ENCODE measurements at regions not wholly inside any gene's neighbourhood (a gene's known extent, or its start where the extent isn't known, plus 50 kb on each side); places are given as distances from the start of the nearest gene placed in this dataset.

GRCh38 chr9:113755433-113755832 lies 120.7 kb upstream of the ZNF618 start:
- in situ Hi-C loops (cut with MboI; ENCODE audit: low pct_unique_long_range_greater_than_20kb in 2 of 9, low sequenced_read_pairs in 9 of 9, unreplicated experiment in 9 of 9) = loop anchor here in 1 of 9 experiments (25.0 kb wide), 1 partner anchor 282 kb away; no protein-coding TSS in a partner anchor
- H3K4me3 ChIP-seq = no peak overlapping the region
- H3K27ac ChIP-seq = no peak overlapping the region
- WGBS, 10 experiments = 57 to 93% (median 81%) methylated on average over 2 to 4 of the region's 4 CpGs; no CpG with 5 or more reads in 3 of the 10 experiments
- peaks cover 3 to 8% of the 10 kb centered on the region in 2 donors for H3K4me1 ChIP-seq (replicated peaks in 1 of 2)
- no peak for ATAC-seq (replicated peaks in 6 of 8)

GRCh38 chr9:113756476-113757192 lies 119.5 kb upstream of the ZNF618 start:
- Histone ChIP-seq H3K4me3 (no peak overlapping the region), H3K4me1 (replicated peaks in 1 of 2) (peaks cover 3 to 8% of the 10 kb centered on the region in 2 donors), H3K27ac (no peak overlapping the region)
- in situ Hi-C loops (cut with MboI; ENCODE audit: low pct_unique_long_range_greater_than_20kb in 2 of 9, low sequenced_read_pairs in 9 of 9, unreplicated experiment in 9 of 9) = loop anchor here in 1 of 9 experiments (25.0 kb wide), 1 partner anchor 281 kb away; no protein-coding TSS in a partner anchor
- 60 to 100% (median 88%) methylated on average over 1 to 3 of the region's 3 CpGs; no CpG with 5 or more reads in 6 of the 10 experiments for WGBS, 10 experiments
- peak in 1 of 8 experiments; percentile 41 for ATAC-seq (replicated peaks in 6 of 8)

- in situ Hi-C loops (cut with MboI; ENCODE audit: low pct_unique_long_range_greater_than_20kb in 2 of 9, low sequenced_read_pairs in 9 of 9, unreplicated experiment in 9 of 9) = loop anchor here in 1 of 9 experiments (25.0 kb wide), 1 partner anchor 274 kb away; no protein-coding TSS in a partner anchor
- Histone ChIP-seq H3K27ac (no peak overlapping the region), H3K4me1 (replicated peaks in 1 of 2) (no peaks in the 10 kb centered on the region), H3K4me3 (no peak overlapping the region)
- ATAC-seq (replicated peaks in 6 of 8) = no peak
These were observed 112.7 kb upstream of the ZNF618 start for GRCh38 chr9:113763429-113763828.

- no peak overlapping the region for H3K4me3 ChIP-seq
- 0 to 100% (median 78%) methylated on average over 1 of the region's 1 CpG; no CpG with 5 or more reads in 4 of the 10 experiments for WGBS, 10 experiments
- no peak overlapping the region for H3K27ac ChIP-seq
- in situ Hi-C loops (cut with MboI; ENCODE audit: low pct_unique_long_range_greater_than_20kb in 2 of 9, low sequenced_read_pairs in 9 of 9, unreplicated experiment in 9 of 9) = loop anchor here in 1 of 9 experiments (25.0 kb wide), 1 partner anchor 273 kb away; no protein-coding TSS in a partner anchor
- H3K4me1 ChIP-seq (replicated peaks in 1 of 2) = peaks cover 4 to 8% of the 10 kb centered on the region in 2 donors
- no peak for ATAC-seq (replicated peaks in 6 of 8)
These were observed 111.5 kb upstream of the ZNF618 start for GRCh38 chr9:113764572-113764971.

GRCh38 chr9:113769412-113769811 lies 106.7 kb upstream of the ZNF618 start:
- Histone ChIP-seq H3K4me1 (replicated peaks in 1 of 2) (peaks cover 4 to 14% of the 10 kb centered on the region in 2 donors), H3K27ac (no peak overlapping the region), H3K4me3 (no peak overlapping the region)
- 0 to 67% (median 28%) methylated on average over 1 of the region's 1 CpG; no CpG with 5 or more reads in 6 of the 10 experiments for WGBS, 10 experiments
- in situ Hi-C loops (cut with MboI; ENCODE audit: low pct_unique_long_range_greater_than_20kb in 2 of 9, low sequenced_read_pairs in 9 of 9, unreplicated experiment in 9 of 9) = loop anchor here in 1 of 9 experiments (25.0 kb wide), 1 partner anchor 268 kb away; no protein-coding TSS in a partner anchor
- peak in 4 of 8 experiments; percentile 27 to 84 (median 75) for ATAC-seq (replicated peaks in 6 of 8)

GRCh38 chr9:113770396-113770795 lies 105.7 kb upstream of the ZNF618 start:
- Histone ChIP-seq H3K4me1 (replicated peaks in 1 of 2) (peaks cover 6 to 21% of the 10 kb centered on the region in 2 donors), H3K27ac (no peak overlapping the region), H3K4me3 (no peak overlapping the region)
- in situ Hi-C loops (cut with MboI; ENCODE audit: low pct_unique_long_range_greater_than_20kb in 2 of 9, low sequenced_read_pairs in 9 of 9, unreplicated experiment in 9 of 9) = loop anchor here in 1 of 9 experiments (25.0 kb wide), 1 partner anchor 267 kb away; no protein-coding TSS in a partner anchor
- 42 to 100% (median 75%) methylated on average over 1 to 4 of the region's 5 CpGs; no CpG with 5 or more reads in 2 of the 10 experiments for WGBS, 10 experiments
- ATAC-seq (replicated peaks in 6 of 8) = peak in 1 of 8 experiments; percentile 26

GRCh38 chr9:113771199-113771598 lies 104.9 kb upstream of the ZNF618 start:
- Histone ChIP-seq H3K27ac (no peak overlapping the region), H3K4me1 (replicated peaks in 1 of 2) (peaks cover 6 to 21% of the 10 kb centered on the region in 2 donors), H3K4me3 (no peak overlapping the region)
- WGBS, 10 experiments = 6 to 100% (median 79%) methylated on average over 1 to 4 of the region's 4 CpGs; no CpG with 5 or more reads in 3 of the 10 experiments
- ATAC-seq (replicated peaks in 6 of 8) = no peak
- in situ Hi-C loops (cut with MboI; ENCODE audit: low pct_unique_long_range_greater_than_20kb in 2 of 9, low sequenced_read_pairs in 9 of 9, unreplicated experiment in 9 of 9) = loop anchor here in 1 of 9 experiments (25.0 kb wide), 1 partner anchor 266 kb away; no protein-coding TSS in a partner anchor

GRCh38 chr9:113772121-113772810 lies 103.8 kb upstream of the ZNF618 start:
- Histone ChIP-seq H3K4me1 (replicated peaks in 1 of 2) (peaks cover 6 to 21% of the 10 kb centered on the region in 2 donors), H3K27ac (no peak overlapping the region), H3K4me3 (no peak overlapping the region)
- peak in 2 of 8 experiments; percentile 48 to 81 for ATAC-seq (replicated peaks in 6 of 8)
- in situ Hi-C loops (cut with MboI; ENCODE audit: low pct_unique_long_range_greater_than_20kb in 2 of 9, low sequenced_read_pairs in 9 of 9, unreplicated experiment in 9 of 9) = loop anchor here in 1 of 9 experiments (25.0 kb wide), 1 partner anchor 265 kb away; no protein-coding TSS in a partner anchor
- 25 to 90% (median 82%) methylated on average over 1 to 5 of the region's 6 CpGs; no CpG with 5 or more reads in 1 of the 10 experiments for WGBS, 10 experiments

GRCh38 chr9:113774963-113775362 lies 101.1 kb upstream of the ZNF618 start:
- ATAC-seq (replicated peaks in 6 of 8) = peak in 4 of 8 experiments; percentile 26 to 56 (median 45)

GRCh38 chr9:113775749-113776148 lies 100.4 kb upstream of the ZNF618 start:
- 6 to 92% (median 47%) methylated on average over 1 to 3 of the region's 3 CpGs; no CpG with 5 or more reads in 2 of the 10 experiments for WGBS, 10 experiments
- in situ Hi-C loops (cut with MboI; ENCODE audit: low pct_unique_long_range_greater_than_20kb in 2 of 9, low sequenced_read_pairs in 9 of 9, unreplicated experiment in 9 of 9) = no loop called here
- no peak for ATAC-seq (replicated peaks in 6 of 8)
- Histone ChIP-seq H3K4me1 (replicated peaks in 1 of 2) (peaks cover 2 to 8% of the 10 kb centered on the region in 2 donors), H3K27ac (no peak overlapping the region), H3K4me3 (no peak overlapping the region)

More at GRCh38 chr9:113774963-113775362, 101.1 kb upstream of the ZNF618 start:
- H3K4me1 ChIP-seq (replicated peaks in 1 of 2) = peaks cover 2 to 10% of the 10 kb centered on the region in 2 donors
- WGBS, 10 experiments = 100% methylated on average over 1 of the region's 1 CpG; no CpG with 5 or more reads in 8 of the 10 experiments
- in situ Hi-C loops (cut with MboI; ENCODE audit: low pct_unique_long_range_greater_than_20kb in 2 of 9, low sequenced_read_pairs in 9 of 9, unreplicated experiment in 9 of 9) = loop anchor here in 1 of 9 experiments (25.0 kb wide), 1 partner anchor 262 kb away; no protein-coding TSS in a partner anchor
- no peak overlapping the region for H3K4me3 ChIP-seq
- H3K27ac ChIP-seq = no peak overlapping the region

- in situ Hi-C loops (cut with MboI; ENCODE audit: low pct_unique_long_range_greater_than_20kb in 2 of 9, low sequenced_read_pairs in 9 of 9, unreplicated experiment in 9 of 9) = no loop called here
- Histone ChIP-seq H3K4me3 (no peak overlapping the region), H3K4me1 (replicated peaks in 1 of 2) (peaks cover 2 to 11% of the 10 kb centered on the region in 2 donors), H3K27ac (no peak overlapping the region)
- WGBS, 10 experiments = 0 to 100% (median 60%) methylated on average over 1 to 3 of the region's 3 CpGs; no CpG with 5 or more reads in 1 of the 10 experiments
- no peak for ATAC-seq (replicated peaks in 6 of 8)
These were observed 99.9 kb upstream of the ZNF618 start for GRCh38 chr9:113776194-113776593.

- no peak for ATAC-seq (replicated peaks in 6 of 8)
- in situ Hi-C loops (cut with MboI; ENCODE audit: low pct_unique_long_range_greater_than_20kb in 2 of 9, low sequenced_read_pairs in 9 of 9, unreplicated experiment in 9 of 9) = no loop called here
- Histone ChIP-seq H3K27ac (no peak overlapping the region), H3K4me1 (replicated peaks in 1 of 2) (peaks cover 14 to 19% of the 10 kb centered on the region in 2 donors), H3K4me3 (no peak overlapping the region)
- WGBS, 10 experiments = 23 to 100% (median 92%) methylated on average over 1 to 2 of the region's 2 CpGs; no CpG with 5 or more reads in 4 of the 10 experiments
These were observed 94.7 kb upstream of the ZNF618 start for GRCh38 chr9:113781381-113781780.

All from motor neuron (in vitro differentiated cells).